HCEC 1CT (cell line): ENCODE measurements at regions not wholly inside any gene's neighbourhood (a gene's known extent, or its start where the extent isn't known, plus 50 kb on each side); places are given as distances from the start of the nearest gene placed in this dataset.

Experiments
- DNase-seq: peaks from one replicate; pipeline ENCODE4 v3.0.0-alpha.2; 2017

DNA sequence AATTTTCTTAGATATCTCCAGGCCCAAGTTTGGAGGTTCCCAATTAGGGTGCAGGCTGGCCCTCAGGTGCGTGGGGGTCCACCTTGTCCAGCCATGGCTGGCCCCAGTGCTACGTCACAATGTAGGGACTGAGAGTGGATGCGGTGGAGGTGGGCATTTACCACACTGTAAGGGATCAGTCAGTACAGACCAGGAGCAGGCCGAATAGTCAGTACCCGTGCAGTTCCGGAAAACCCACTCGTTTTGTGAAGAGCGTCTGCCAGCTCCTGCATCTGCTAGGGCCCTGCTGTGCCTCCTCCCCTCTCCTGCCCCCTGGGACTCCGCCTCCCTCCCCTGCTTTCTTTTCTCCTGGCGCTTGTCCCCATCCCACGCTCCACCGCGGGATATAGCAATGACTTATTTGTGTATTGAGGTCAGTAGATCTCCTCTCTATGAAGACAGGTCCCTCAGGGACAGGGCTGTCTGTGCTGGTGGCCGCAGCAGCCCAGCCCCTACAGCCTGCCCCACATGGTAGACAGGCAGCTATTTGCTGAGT, 50.4 kb upstream of the SEPTIN5 start:
- no peak for DNase-seq

DNA sequence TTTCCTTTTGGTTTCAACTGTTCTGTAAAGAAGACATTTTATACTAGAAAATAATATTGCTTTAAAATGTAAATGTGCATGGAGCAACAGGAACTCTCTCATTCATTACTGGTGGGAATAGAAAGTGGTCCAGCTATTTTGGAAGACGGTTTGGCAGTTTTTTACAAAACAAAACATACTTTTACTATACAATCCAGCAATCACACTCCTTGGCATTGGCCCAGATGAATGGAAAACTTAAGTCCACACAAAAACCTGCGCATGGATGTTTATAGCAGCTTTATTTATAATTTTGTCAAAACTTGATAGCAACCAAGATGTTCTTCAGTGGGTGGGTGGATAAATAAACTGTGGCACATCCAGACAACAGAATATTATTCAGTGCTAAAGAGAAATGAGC, 49.9 kb upstream of the SEPTIN5 start:
- no peak for DNase-seq
